ENCODE measurements at regions not wholly inside any gene's neighbourhood (a gene's known extent, or its start where the extent isn't known, plus 50 kb on each side); places are given as distances from the start of the nearest gene placed in this dataset.

- TF ChIP-seq CTCF (IDR thresholded peaks at IDR 0.05) (no peak), ZFX (IDR thresholded peaks at IDR 0.05; ENCODE audit: borderline replicate concordance) (no peak)
Observed at GRCh38 chr6:142008781-142009180, 123.9 kb upstream of the GJE1 start.
